IMR-90 (cell line): ENCODE measurements at regions not wholly inside any gene's neighbourhood (a gene's known extent, or its start where the extent isn't known, plus 50 kb on each side); places are given as distances from the start of the nearest gene placed in this dataset.

ENCODE experiments used
- CEBPB ChIP-seq: IDR thresholded peaks from 2 replicates; pipeline ENCODE4 v1.6.1; 2012; ENCODE audit warnings: low read depth, low read length, improper control_type of control experiment
- CHD1 ChIP-seq: IDR thresholded peaks from 2 replicates; pipeline ENCODE4 v1.6.1; 2012; ENCODE audit warnings: low read depth, low read length, improper control_type of control experiment
- CTCF ChIP-seq: conservative IDR thresholded peaks from 2 replicates; pipeline ENCODE4 v1.5.1; 2012; ENCODE audit warnings: mild to moderate bottlenecking, low read depth, low read length, improper control_type of control experiment
- MAZ ChIP-seq: IDR thresholded peaks from 2 replicates; pipeline ENCODE4 v1.6.1; 2012; ENCODE audit warnings: low read depth, mild to moderate bottlenecking, low read length, improper control_type of control experiment, moderate library complexity, borderline replicate concordance
- MXI1 ChIP-seq: IDR thresholded peaks from 2 replicates; pipeline ENCODE4 v1.6.1; 2012; ENCODE audit warnings: low read depth, mild to moderate bottlenecking, low read length, moderate library complexity, borderline replicate concordance
- NFE2L2 ChIP-seq: fragments of 150-350 bp; IDR thresholded peaks from 2 replicates; pipeline ENCODE4 v1.6.1; 2016; ENCODE audit warnings: low read depth, mild to moderate bottlenecking, low read length
- POLR2A ChIP-seq: IDR thresholded peaks from 2 replicates; pipeline ENCODE4 v1.6.1; 2012; ENCODE audit warnings: mild to moderate bottlenecking, low read depth, low read length
- RFX5 ChIP-seq: IDR thresholded peaks from 2 replicates; pipeline ENCODE4 v1.8.0; 2012; ENCODE audit warnings: low read depth, mild to moderate bottlenecking, low read length, moderate library complexity
- SMC3 ChIP-seq: fragments of 150-350 bp; IDR thresholded peaks from 2 replicates; pipeline ENCODE4 v1.6.1; 2016; ENCODE audit warnings: low read depth, mild to moderate bottlenecking, antibody characterized with exemption, low read length, moderate library complexity

- TF ChIP-seq POLR2A, result 0 out of 2 replicates have a peak, but pooled peaks have one; percentile 21
- TF ChIP-seq CTCF, result no peak
- TF ChIP-seq CHD1, result no peak
- no peak for TF ChIP-seq CEBPB
- no peak for TF ChIP-seq RFX5
- no peak for TF ChIP-seq MAZ
- no peak for TF ChIP-seq SMC3
- no peak for TF ChIP-seq NFE2L2
- no peak for TF ChIP-seq MXI1
These were observed 77.5 kb upstream of the ZNF169 start for GRCh38 chr9:94181408-94182181.
